Muscle layer of colon (tissue), 2 donors: ENCODE measurements at regions not wholly inside any gene's neighbourhood (a gene's known extent, or its start where the extent isn't known, plus 50 kb on each side); places are given as distances from the start of the nearest gene placed in this dataset.
A peak's percentile ranks its signal among the peaks of the same experiment; 100 is the strongest.
"Not testable (repeated sequence)": the region's sequence is repeated elsewhere in the genome, so short reads cannot be mapped to it uniquely, and the experiment has no call there.

Source experiments
- H3K27ac ChIP-seq: one replicate; pipeline ENCODE4 v1.7.0; 2013; ENCODE audit warnings: low read depth, mild to moderate bottlenecking, low read length, moderate library complexity
- H3K27me3 ChIP-seq, 2 donors: one replicate each; pipeline ENCODE4 v1.7.0; 2013; ENCODE audit warnings: low read length in 2 of 2, mild to moderate bottlenecking in 2 of 2; ENCODE audit not compliant: insufficient read depth in 2 of 2, control insufficient read depth in 1 of 2
- H3K36me3 ChIP-seq: one replicate; pipeline ENCODE4 v1.7.0; 2013; ENCODE audit warnings: mild to moderate bottlenecking, low read length; ENCODE audit not compliant: insufficient read depth
- H3K4me1 ChIP-seq: one replicate; pipeline ENCODE4 v1.7.0; 2013; ENCODE audit warnings: mild to moderate bottlenecking, low read length; ENCODE audit not compliant: insufficient read depth
- H3K4me3 ChIP-seq, 2 donors: one replicate each; pipeline ENCODE4 v1.7.0; 2013; ENCODE audit warnings: low read length in 2 of 2, low read depth in 1 of 2, mild to moderate bottlenecking in 1 of 2, moderate library complexity in 1 of 2
- H3K9ac ChIP-seq: one replicate; pipeline ENCODE4 v1.7.0; 2013; ENCODE audit warnings: low read length
- H3K9me3 ChIP-seq: one replicate; pipeline ENCODE4 v1.7.0; 2013; ENCODE audit warnings: mild to moderate bottlenecking, low read length
- donor health status: abdominal sarcoma.
- donor health status: Adenocarcinoma of cecum.

- Histone ChIP-seq H3K9ac (no peak overlapping the region), H3K27me3 (peaks cover 0 to 3% of the 10 kb centered on the region in 2 donors), H3K9me3 (no peaks in the 10 kb centered on the region), H3K4me3 (no peak overlapping the region), H3K27ac (no peak overlapping the region), H3K4me1 (no peaks in the 10 kb centered on the region), H3K36me3 (no peaks in the 10 kb centered on the region)
Observed at GRCh38 chrX:125151146-125151545, 168.5 kb upstream of the TEX13C start.

- Histone ChIP-seq H3K27me3 (peaks cover 0 to 3% of the 10 kb centered on the region in 2 donors), H3K9me3 (no peaks in the 10 kb centered on the region), H3K36me3 (no peaks in the 10 kb centered on the region), H3K4me3 (no peak overlapping the region), H3K4me1 (no peaks in the 10 kb centered on the region), H3K27ac (no peak overlapping the region), H3K9ac (no peak overlapping the region)
Observed at GRCh38 chrX:125152011-125152410, 167.7 kb upstream of the TEX13C start.

GRCh38 chrX:125153621-125154020 is 166.1 kb upstream of the TEX13C start:
- H3K4me3 ChIP-seq = no peak overlapping the region
- no peaks in the 10 kb centered on the region for H3K36me3 ChIP-seq

GRCh38 chrX:125154288-125155257 is 165.1 kb upstream of the TEX13C start:
- H3K27ac ChIP-seq, H3K9me3 ChIP-seq, H3K4me1 ChIP-seq, H3K4me3 ChIP-seq, H3K36me3 ChIP-seq, H3K9ac ChIP-seq, H3K27me3 ChIP-seq: not testable (repeated sequence)

More at GRCh38 chrX:125153621-125154020, 166.1 kb upstream of the TEX13C start:
- Histone ChIP-seq H3K27me3 (no peaks in the 10 kb centered on the region), H3K4me1 (no peaks in the 10 kb centered on the region), H3K9ac (no peak overlapping the region), H3K9me3 (no peaks in the 10 kb centered on the region), H3K27ac (no peak overlapping the region)

GRCh38 chrX:125155296-125156033 is 164.2 kb upstream of the TEX13C start:
- not testable (repeated sequence) for H3K27me3 ChIP-seq, H3K36me3 ChIP-seq, H3K4me1 ChIP-seq, H3K9ac ChIP-seq, H3K9me3 ChIP-seq, H3K4me3 ChIP-seq, H3K27ac ChIP-seq

- H3K36me3 ChIP-seq = no peaks in the 10 kb centered on the region
- H3K27ac ChIP-seq = no peak overlapping the region
- no peaks in the 10 kb centered on the region for H3K4me1 ChIP-seq
- no peak overlapping the region for H3K9ac ChIP-seq
- no peak overlapping the region for H3K4me3 ChIP-seq
- no peaks in the 10 kb centered on the region for H3K27me3 ChIP-seq
- H3K9me3 ChIP-seq = no peaks in the 10 kb centered on the region
Observed at GRCh38 chrX:125170459-125170858, 149.2 kb upstream of the TEX13C start.

GRCh38 chrX:125172531-125172930 is 147.1 kb upstream of the TEX13C start:
- no peak overlapping the region for H3K4me3 ChIP-seq
- no peak overlapping the region for H3K27ac ChIP-seq
- H3K9me3 ChIP-seq = no peaks in the 10 kb centered on the region
- H3K27me3 ChIP-seq = no peaks in the 10 kb centered on the region
- H3K9ac ChIP-seq = no peak overlapping the region
- no peaks in the 10 kb centered on the region for H3K4me1 ChIP-seq
- no peaks in the 10 kb centered on the region for H3K36me3 ChIP-seq

GRCh38 chrX:125175991-125176584 is 143.6 kb upstream of the TEX13C start:
- H3K27ac ChIP-seq = no peak overlapping the region
- no peak overlapping the region for H3K9ac ChIP-seq
- no peak overlapping the region for H3K4me3 ChIP-seq
- H3K27me3 ChIP-seq = no peaks in the 10 kb centered on the region
- H3K4me1 ChIP-seq = no peaks in the 10 kb centered on the region
- H3K36me3 ChIP-seq = no peaks in the 10 kb centered on the region
- no peaks in the 10 kb centered on the region for H3K9me3 ChIP-seq

- Histone ChIP-seq H3K4me1 (no peaks in the 10 kb centered on the region), H3K27me3 (no peaks in the 10 kb centered on the region), H3K9me3 (no peaks in the 10 kb centered on the region), H3K4me3 (no peak overlapping the region), H3K27ac (no peak overlapping the region), H3K36me3 (no peaks in the 10 kb centered on the region), H3K9ac (no peak overlapping the region)
Observed at GRCh38 chrX:125193921-125194320, 125.8 kb upstream of the TEX13C start.

- Histone ChIP-seq H3K9me3 (no peaks in the 10 kb centered on the region), H3K4me3 (no peak overlapping the region), H3K4me1 (no peaks in the 10 kb centered on the region), H3K9ac (no peak overlapping the region), H3K27ac (no peak overlapping the region), H3K36me3 (no peaks in the 10 kb centered on the region), H3K27me3 (peaks cover 0 to 12% of the 10 kb centered on the region in 2 donors)
Observed at GRCh38 chrX:125198546-125198945, 121.1 kb upstream of the TEX13C start.

- no peaks in the 10 kb centered on the region for H3K36me3 ChIP-seq
- H3K27ac ChIP-seq = no peak overlapping the region
- peaks cover 0 to 15% of the 10 kb centered on the region in 2 donors for H3K27me3 ChIP-seq
Observed at GRCh38 chrX:125202591-125203248, 117.0 kb upstream of the TEX13C start.

More at GRCh38 chrX:125202591-125203248, 117.0 kb upstream of the TEX13C start:
- Histone ChIP-seq H3K9ac (no peak overlapping the region), H3K4me1 (no peaks in the 10 kb centered on the region), H3K4me3 (peak overlapping the region; percentile 33 to 60), H3K9me3 (no peaks in the 10 kb centered on the region)
